Progenitor cell of endocrine pancreas (in vitro differentiated cells): ENCODE measurements at regions not wholly inside any gene's neighbourhood (a gene's known extent, or its start where the extent isn't known, plus 50 kb on each side); places are given as distances from the start of the nearest gene placed in this dataset.
A peak's percentile ranks its signal among the peaks of the same experiment; 100 is the strongest.

ENCODE experiments used
- DNase-seq: peaks from one replicate; pipeline ENCODE4 v3.0.0; 2021; ENCODE audit warnings: low spot score; ENCODE audit not compliant: unreplicated experiment
- H3K27ac Mint-ChIP-seq: 2 replicates; pipeline ENCODE4 v1.8.0; 2021; ENCODE audit warnings: mild to moderate bottlenecking, moderate library complexity, mixed read lengths
- H3K27me3 Mint-ChIP-seq: 2 replicates; pipeline ENCODE4 v1.8.0; 2021; ENCODE audit warnings: mixed read lengths
- H3K36me3 Mint-ChIP-seq: 2 replicates; pipeline ENCODE4 v1.8.0; 2022; ENCODE audit warnings: mixed read lengths; ENCODE audit not compliant: insufficient read depth
- H3K4me1 Mint-ChIP-seq: 2 replicates; pipeline ENCODE4 v1.8.0; 2021; ENCODE audit warnings: low read depth, mixed read lengths
- H3K4me3 Mint-ChIP-seq: 2 replicates; pipeline ENCODE4 v1.8.0; 2021; ENCODE audit warnings: low read depth, mild to moderate bottlenecking, moderate library complexity, mixed read lengths
- H3K9me3 Mint-ChIP-seq: 2 replicates; pipeline ENCODE4 v1.8.0; 2021; ENCODE audit warnings: low read depth, mixed read lengths
- TF ChIP-seq, protein P1 (sequence below): fragments of 200-600 bp; sonication (generic); IDR thresholded peaks from one replicate; pipeline ENCODE4 v1.5.0; 2021; ENCODE audit warnings: antibody characterized with exemption, mild to moderate bottlenecking; ENCODE audit not compliant: unreplicated experiment

DNA sequence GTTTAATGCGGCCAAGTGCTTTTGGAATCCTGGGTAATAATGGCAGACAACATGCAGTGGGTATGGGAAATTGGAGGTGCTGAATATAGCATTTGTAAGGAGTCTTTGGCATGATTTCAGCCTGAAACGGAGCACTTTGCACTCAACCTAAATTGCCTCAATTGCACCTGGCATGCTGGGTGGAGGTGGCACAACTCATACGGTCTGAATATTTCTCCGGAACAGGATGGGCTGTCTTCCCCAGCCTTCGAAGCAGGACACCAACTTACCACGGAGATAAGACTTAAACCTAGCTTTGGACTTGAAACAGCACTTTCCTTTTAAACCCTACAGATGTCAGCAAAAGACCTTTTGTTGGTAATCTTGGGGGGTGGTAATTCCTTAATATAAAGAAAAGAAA is 153.7 kb upstream of the SRRM4 start:
- TF ChIP-seq, protein P1, sequence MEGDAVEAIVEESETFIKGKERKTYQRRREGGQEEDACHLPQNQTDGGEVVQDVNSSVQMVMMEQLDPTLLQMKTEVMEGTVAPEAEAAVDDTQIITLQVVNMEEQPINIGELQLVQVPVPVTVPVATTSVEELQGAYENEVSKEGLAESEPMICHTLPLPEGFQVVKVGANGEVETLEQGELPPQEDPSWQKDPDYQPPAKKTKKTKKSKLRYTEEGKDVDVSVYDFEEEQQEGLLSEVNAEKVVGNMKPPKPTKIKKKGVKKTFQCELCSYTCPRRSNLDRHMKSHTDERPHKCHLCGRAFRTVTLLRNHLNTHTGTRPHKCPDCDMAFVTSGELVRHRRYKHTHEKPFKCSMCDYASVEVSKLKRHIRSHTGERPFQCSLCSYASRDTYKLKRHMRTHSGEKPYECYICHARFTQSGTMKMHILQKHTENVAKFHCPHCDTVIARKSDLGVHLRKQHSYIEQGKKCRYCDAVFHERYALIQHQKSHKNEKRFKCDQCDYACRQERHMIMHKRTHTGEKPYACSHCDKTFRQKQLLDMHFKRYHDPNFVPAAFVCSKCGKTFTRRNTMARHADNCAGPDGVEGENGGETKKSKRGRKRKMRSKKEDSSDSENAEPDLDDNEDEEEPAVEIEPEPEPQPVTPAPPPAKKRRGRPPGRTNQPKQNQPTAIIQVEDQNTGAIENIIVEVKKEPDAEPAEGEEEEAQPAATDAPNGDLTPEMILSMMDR: no peak
- Mint-ChIP-seq H3K9me3 (no peaks in the 10 kb centered on the region), H3K4me1 (no peaks in the 10 kb centered on the region), H3K27me3 (peaks cover 9% of the 10 kb centered on the region), H3K36me3 (no peaks in the 10 kb centered on the region), H3K27ac (no peak overlapping the region), H3K4me3 (no peak overlapping the region)
- DNase-seq: no peak

DNA sequence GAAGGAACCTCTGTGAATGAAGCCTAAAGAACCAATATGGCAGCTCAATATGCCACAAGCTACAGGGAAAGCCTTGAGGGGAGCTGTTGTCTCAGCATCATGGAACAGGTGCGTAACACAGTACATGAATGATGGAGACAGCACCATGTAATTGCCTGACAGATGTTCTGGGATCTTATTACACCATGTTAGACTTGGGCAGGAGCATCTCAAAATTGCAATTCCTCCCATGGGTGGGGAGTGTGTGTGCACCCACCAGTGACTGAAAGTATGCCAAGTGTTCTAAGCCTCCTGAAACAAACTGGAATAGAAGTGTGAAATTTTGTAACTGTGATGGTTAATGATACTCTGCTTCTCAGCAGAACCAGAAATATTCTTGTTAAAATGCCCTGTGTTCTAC is 151.0 kb upstream of the SRRM4 start:
- Mint-ChIP-seq H3K4me3 (no peak overlapping the region), H3K27me3 (peaks cover 21% of the 10 kb centered on the region), H3K4me1 (no peaks in the 10 kb centered on the region), H3K9me3 (no peaks in the 10 kb centered on the region), H3K27ac (no peak overlapping the region), H3K36me3 (no peaks in the 10 kb centered on the region)
- DNase-seq: no peak
- TF ChIP-seq, protein P1: no peak

DNA sequence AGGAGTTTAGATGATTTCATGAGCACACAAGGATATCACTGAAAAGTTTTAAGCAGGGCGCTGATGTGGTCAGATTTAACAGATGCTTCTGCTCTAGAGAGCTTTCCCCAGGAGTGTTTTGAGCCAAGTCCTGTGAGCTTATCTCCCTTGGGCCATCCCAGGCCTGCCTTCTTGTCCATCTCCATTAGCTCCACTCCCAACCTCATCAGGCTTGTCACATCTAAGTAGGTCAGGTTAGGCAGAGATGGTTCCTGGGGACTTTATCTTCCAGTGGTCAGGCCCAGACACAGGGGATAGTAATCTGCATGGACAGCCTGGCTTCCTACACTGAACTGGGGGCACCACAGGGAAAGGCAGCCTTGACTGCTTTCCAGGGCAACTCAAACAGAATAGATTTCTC is 145.4 kb upstream of the SRRM4 start:
- Mint-ChIP-seq H3K36me3 (no peaks in the 10 kb centered on the region), H3K4me1 (no peaks in the 10 kb centered on the region), H3K27me3 (peaks cover 25% of the 10 kb centered on the region), H3K9me3 (no peaks in the 10 kb centered on the region), H3K4me3 (no peak overlapping the region), H3K27ac (no peak overlapping the region)
- TF ChIP-seq, protein P1: no peak
- no peak for DNase-seq

DNA sequence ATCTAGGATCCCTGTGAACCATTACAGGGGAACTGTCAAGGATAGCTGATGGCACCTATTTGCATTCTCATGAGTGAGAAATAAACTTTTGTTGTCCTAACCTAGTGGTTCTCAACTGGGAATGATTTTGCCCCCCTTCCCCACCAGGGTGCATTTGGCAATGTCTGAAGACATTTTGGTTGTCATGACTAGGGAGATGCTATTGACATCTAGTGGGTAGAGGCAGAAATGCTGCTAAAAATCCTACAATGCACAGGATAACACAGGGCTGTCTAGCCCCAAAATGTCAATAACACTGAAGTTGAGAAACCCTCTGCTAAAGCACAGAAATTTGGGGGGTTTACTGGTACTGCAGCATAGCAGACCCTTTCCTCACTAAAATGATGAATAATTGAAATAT is 140.9 kb upstream of the SRRM4 start:
- Mint-ChIP-seq H3K27ac (no peak overlapping the region), H3K4me1 (peaks cover 13% of the 10 kb centered on the region), H3K36me3 (no peaks in the 10 kb centered on the region), H3K9me3 (no peaks in the 10 kb centered on the region), H3K27me3 (peaks cover 10% of the 10 kb centered on the region), H3K4me3 (no peak overlapping the region)
- DNase-seq: no peak
- TF ChIP-seq, protein P1: peak; percentile 17

DNA sequence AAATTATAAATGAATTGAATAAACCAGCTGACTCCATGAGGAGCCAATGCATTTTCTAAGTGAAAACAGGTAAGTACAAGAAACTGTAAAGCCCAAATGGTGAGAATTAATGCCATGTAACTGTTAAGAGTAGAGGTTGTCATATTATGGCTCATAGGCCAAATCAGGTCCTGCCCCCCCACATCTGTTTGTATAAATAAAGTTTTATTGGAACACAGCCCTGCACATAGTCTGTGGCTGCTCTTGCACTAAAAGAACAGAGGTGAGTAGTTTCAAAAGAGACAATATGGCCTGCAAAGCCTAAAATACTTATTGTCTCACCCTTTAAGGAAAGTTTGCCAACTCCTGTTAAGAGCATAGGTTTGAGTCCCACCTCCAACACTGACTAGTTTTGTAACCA is 140.5 kb upstream of the SRRM4 start:
- Mint-ChIP-seq H3K9me3 (no peaks in the 10 kb centered on the region), H3K27me3 (peaks cover 10% of the 10 kb centered on the region), H3K27ac (no peak overlapping the region), H3K4me1 (peaks cover 15% of the 10 kb centered on the region), H3K4me3 (no peak overlapping the region), H3K36me3 (no peaks in the 10 kb centered on the region)
- TF ChIP-seq, protein P1: no peak
- no peak for DNase-seq
